NCI-H2227 (cell line): ENCODE measurements at regions not wholly inside any gene's neighbourhood (a gene's known extent, or its start where the extent isn't known, plus 50 kb on each side); places are given as distances from the start of the nearest gene placed in this dataset.

Source experiments
- DNase-seq: peaks from one replicate; lab custom pipeline; 2025; ENCODE audit not compliant: unreplicated experiment; lab: John Stamatoyannopoulos, UW

DNA sequence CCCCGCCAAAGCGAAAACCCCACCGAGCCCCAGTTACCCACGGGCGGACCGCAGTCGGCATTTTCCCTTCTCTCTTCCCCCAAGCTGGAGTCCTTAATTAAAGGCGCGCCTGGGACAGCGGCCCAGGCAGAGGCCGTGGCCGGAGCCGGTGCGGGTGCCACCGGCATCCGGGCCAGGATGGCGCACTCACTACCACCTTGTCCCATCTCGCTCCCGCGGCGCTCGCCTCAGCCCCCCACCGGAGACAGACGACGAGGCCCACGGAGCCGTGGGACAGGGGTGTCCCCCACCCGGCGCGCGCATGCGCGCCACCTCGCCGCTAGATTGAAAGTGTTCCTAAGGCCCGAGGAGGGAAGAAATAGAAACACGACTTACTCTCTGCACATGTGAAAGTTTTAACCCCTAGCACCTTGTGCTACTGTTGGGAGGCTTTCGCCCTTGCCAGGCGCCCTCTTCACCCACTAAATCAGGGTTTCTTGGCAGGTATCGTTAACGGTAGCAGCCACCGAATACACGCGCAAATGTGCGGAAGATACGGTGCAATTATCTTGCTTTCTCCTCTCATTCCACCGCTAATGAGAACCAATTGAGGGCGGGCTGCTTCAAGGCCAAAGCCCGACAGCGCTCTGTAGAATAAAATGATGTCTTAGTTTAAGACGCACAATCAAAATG, 64.3 kb upstream of the CCDC160 start:
- no peak for DNase-seq

DNA sequence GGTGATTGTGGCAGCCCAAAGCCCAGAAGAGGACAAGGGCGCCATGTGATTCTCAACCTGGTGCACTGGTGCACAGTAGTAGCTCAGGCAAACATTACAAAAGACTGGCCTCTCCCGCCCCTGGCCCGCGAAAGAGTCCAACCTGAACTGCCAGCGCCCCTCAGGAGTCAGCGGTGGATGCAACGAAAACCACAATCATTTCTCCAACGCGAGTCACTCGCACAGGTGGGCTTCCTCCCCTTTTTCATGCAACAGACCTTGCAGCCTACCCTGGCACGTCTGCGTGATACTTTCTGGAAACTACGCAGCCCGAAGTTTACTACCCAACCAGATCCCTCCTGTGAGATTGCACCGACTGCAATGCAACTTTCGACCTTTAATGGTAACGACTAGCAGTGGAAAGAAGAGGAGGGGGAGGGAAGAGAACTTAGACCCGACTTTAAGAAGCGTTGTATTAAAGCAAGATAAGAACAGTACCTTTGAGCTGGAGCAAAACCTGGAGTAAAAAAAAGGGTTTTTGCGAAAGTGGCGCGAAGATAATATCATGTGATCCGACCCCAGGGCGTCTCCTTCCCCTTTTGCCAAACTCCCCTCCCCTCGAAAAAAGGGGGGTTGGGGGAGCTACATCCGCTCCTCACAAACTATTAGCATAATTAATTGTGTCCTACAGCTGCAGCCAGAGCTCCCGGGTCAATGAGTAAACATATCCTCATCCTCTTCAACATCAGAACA, 63.3 kb upstream of the CCDC160 start:
- no peak for DNase-seq

DNA sequence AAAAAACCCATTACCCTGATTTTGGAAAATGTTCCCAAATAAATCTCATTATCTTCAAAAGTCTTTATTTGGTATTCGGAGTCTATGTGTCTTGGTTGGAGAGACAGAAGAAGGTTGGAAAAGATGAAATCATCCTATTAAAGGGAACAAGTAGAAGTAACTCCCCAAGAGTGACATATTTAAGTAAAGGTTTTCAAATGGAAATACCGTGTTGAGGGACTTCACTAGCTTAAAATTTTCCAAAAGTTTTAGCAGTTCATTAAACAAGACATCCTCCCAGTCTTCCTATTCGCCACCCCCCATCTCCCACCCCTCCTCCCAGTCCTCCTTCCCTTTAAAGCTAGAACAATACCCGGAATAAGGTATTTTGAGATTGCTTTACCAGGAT, 62.7 kb upstream of the CCDC160 start:
- no peak for DNase-seq

DNA sequence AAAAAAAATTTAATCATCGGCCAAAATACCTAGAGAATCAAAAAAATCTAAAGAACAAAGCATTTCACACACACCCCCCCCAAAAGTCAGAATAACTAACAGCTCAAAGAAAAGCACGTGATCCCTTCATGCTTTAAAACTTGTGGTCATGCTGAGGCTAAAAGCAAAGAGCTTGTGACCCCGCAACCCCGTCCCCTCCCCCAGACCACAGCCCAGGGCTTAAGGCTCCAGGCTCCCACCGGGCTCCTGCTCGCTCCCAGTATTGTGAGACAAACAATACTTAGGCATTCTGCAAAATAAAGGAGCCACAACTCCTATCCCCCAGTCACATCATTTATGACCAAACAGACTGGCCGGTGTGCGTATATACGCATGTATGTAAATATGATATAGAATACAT, 62.1 kb upstream of the CCDC160 start:
- DNase-seq, result no peak

DNA sequence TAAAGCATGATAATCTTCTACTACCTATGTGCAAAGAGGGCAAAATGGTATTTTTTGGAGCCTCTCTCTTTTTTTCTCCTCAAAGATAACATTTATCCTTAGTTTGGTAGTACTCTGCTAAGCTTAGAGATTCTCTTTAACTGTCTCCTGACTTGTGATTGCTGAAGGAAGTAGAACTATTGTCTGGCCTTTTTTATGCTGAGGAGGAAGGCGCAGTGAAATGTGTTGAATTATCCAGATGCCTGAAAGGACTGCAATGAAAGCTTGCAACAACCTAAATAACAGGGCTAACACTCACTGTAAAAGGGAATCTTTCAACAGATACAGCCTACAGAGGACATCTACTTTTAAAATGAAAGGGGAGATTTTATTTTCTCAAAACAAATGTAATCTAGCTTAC, 59.5 kb upstream of the CCDC160 start:
- DNase-seq, result no peak

DNA sequence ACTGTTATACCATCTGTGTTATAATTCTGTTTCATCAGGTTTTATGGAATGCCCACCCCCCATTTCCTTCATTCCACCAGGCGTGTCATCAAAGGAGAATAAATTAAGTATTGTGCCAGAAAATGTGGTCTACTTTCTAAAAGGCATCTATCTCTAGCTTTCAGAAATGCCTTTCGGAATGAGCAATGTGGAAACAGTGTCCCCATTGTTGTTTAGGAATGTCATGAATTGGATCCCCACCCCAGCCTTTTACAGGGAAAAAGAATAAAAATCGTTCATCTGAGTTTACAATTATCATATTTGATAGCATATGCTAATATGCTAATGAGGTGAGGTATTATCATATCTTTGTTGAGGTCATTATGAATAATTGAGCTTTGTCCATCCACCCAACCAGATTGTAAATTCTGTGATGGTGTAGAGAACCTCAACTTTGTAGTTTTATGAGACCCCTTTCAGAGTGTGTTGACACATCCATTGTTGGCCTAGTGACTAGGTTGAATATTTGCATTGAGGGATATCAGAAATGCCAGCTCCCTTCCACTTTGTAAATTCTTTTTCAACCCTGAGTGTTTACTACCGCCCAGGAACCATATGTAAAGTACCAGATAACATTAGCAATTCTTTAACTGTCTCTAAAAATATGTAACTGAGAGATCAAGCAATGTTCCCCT, 56.2 kb upstream of the CCDC160 start:
- DNase-seq, result no peak

DNA sequence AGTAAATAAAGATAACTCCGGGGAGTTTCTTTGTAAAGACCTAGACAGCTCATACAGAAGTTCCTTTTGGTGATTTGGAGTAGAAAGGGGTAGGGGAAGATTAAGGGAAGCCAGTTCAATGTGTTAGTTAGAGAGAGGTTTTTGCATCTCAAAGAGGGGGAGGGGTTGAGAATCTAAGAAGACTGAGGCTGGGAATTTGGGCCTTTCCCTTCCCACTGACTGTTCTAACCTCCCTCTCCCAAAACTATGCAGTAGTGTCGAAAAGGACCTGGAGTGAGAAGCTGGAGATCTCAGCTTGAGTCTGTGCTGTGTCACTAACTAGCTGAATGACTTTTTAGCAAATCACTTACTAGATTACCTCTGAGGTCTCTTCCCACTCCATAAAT, 55.7 kb upstream of the CCDC160 start:
- no peak for DNase-seq

DNA sequence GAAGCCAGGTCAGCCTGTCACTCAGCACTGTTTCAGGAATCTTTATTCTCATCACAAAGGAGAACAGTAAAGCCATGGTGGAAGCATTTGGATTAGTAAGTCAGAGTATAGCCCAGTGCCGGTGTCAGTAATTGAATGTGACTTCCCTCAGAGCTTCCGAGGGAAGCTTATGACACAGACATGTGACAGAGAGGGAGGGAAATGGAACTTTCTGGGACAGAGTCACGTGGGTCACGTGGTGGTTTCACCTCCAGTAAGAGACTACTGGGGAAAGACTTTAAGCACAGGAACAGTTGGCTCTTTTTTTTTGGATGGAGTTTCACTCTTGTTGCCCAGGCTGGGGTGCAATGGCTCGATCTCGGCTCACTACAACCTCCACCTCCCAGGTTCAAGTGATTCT, 53.3 kb upstream of the CCDC160 start:
- no peak for DNase-seq

DNA sequence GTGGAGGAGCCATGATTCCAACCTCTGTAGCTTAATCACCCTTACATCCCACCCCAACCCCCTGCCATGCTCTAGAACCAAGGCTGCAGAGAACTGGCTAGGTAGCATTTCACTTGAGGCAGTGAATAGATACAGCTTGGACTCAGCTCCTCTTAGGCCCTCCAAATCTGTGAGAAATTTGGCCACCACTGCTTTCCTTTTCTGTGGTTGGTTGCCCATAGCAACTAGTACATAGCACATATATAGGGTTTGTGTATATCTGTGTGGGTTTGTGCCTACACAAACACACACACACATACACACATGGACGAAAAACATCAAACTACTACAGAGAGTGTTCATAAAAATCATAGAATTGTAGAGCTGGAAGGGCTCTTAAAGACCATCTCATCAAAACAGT, 52.0 kb upstream of the CCDC160 start:
- no peak for DNase-seq

DNA sequence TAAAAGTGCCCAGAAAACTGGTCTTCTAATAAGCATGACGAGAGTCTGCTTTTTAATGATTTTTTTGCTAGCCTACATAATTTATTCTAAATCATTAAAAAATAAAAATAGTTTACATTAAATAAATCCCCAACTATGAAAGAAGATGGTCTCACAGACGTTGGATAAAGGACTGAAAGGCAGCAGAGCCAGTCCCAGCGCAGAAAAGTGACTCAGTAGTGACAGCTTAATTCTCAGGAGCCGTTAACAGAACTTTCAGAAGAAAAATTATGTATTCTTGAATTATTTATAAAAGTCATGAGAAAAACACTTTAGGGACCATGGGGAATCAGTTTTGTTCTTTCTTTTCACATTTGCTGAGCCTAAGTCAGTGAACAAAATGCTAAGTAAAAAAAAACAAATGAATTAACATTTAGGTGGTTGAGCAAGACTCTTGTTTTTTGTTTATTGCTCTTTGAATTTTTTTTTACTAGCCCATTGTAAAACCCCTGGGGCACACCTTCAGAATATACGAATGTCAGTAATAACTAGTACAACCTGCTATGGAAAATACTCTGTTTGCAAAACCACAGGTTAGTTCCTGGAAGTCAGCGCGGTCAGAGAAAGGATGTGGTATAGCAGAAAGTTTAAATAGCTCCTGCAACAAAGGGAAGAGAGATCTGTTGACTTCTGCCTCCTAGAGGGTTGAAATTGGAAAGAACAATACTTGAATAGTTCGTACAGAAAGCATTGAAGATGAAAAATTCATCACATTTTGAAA, 50.4 kb upstream of the CCDC160 start:
- DNase-seq, result no peak
